GM18517 (cell line): ENCODE measurements at regions not wholly inside any gene's neighbourhood (a gene's known extent, or its start where the extent isn't known, plus 50 kb on each side); places are given as distances from the start of the nearest gene placed in this dataset.
"Not testable (repeated sequence)": the region's sequence is repeated elsewhere in the genome, so short reads cannot be mapped to it uniquely, and the experiment has no call there.

Source experiments
- ATAC-seq: cut with Tn5 transposase; IDR thresholded peaks from one replicate; pipeline ENCODE4 v1.9.1; 2021; ENCODE audit warnings: mild to moderate bottlenecking, moderate library complexity; ENCODE audit not compliant: unreplicated experiment

GRCh38 chr16:22705799-22706198, 108.2 kb upstream of the HS3ST2 start:
- ATAC-seq = no peak

GRCh38 chr16:22710326-22710725, 103.6 kb upstream of the HS3ST2 start:
- no peak for ATAC-seq

GRCh38 chr16:22711847-22712246, 102.1 kb upstream of the HS3ST2 start:
- ATAC-seq = no peak

- no peak for ATAC-seq
These were observed 101.5 kb upstream of the HS3ST2 start for GRCh38 chr16:22712471-22712870.

GRCh38 chr16:22718598-22718997, 95.4 kb upstream of the HS3ST2 start:
- ATAC-seq = not testable (repeated sequence)

GRCh38 chr16:22719945-22720344, 94.0 kb upstream of the HS3ST2 start:
- ATAC-seq = no peak

GRCh38 chr16:22721511-22722100, 92.4 kb upstream of the HS3ST2 start:
- ATAC-seq = no peak

- ATAC-seq = not testable (repeated sequence)
These were observed 91.1 kb upstream of the HS3ST2 start for GRCh38 chr16:22722551-22723541.

GRCh38 chr16:22726868-22727267, 87.1 kb upstream of the HS3ST2 start:
- ATAC-seq = no peak

- ATAC-seq = no peak
These were observed 86.4 kb upstream of the HS3ST2 start for GRCh38 chr16:22727285-22728166.

- ATAC-seq = no peak
These were observed 85.7 kb upstream of the HS3ST2 start for GRCh38 chr16:22728167-22728836.

- ATAC-seq = no peak
These were observed 81.6 kb upstream of the HS3ST2 start for GRCh38 chr16:22732400-22732799.

- no peak for ATAC-seq
These were observed 81.0 kb upstream of the HS3ST2 start for GRCh38 chr16:22732959-22733358.

- no peak for ATAC-seq
These were observed 79.6 kb upstream of the HS3ST2 start for GRCh38 chr16:22734368-22734767.

- ATAC-seq = no peak
These were observed 77.2 kb upstream of the HS3ST2 start for GRCh38 chr16:22736791-22737190.

GRCh38 chr16:22739077-22739476, 74.9 kb upstream of the HS3ST2 start:
- ATAC-seq = no peak

GRCh38 chr16:22743401-22743800, 70.6 kb upstream of the HS3ST2 start:
- no peak for ATAC-seq

- no peak for ATAC-seq
These were observed 62.8 kb upstream of the HS3ST2 start for GRCh38 chr16:22751104-22751667.

- ATAC-seq = no peak
These were observed 62.3 kb upstream of the HS3ST2 start for GRCh38 chr16:22751685-22752084.

- ATAC-seq = no peak
These were observed 60.5 kb upstream of the HS3ST2 start for GRCh38 chr16:22753451-22753850.
